Transverse colon (tissue), 4 donors: ENCODE measurements at regions not wholly inside any gene's neighbourhood (a gene's known extent, or its start where the extent isn't known, plus 50 kb on each side); places are given as distances from the start of the nearest gene placed in this dataset.

Source experiments
- DNase-seq: peaks from one replicate; pipeline ENCODE4 v3.0.0-alpha.2; 2019
- H3K27ac ChIP-seq, 4 donors: fragments of 200-600 bp; sonication (generic); 2 replicates each; pipeline ENCODE4 v1.5.1; 2016 to 2018; ENCODE audit warnings: inconsistent platforms in 4 of 4
- H3K27me3 ChIP-seq: fragments of 200-600 bp; sonication (generic); 2 replicates; pipeline ENCODE4 v1.5.1; 2017; ENCODE audit warnings: inconsistent platforms
- H3K36me3 ChIP-seq, 4 donors: fragments of 200-600 bp; sonication (generic); 2 replicates each; pipeline ENCODE4 v1.5.1; 2017 to 2019; ENCODE audit warnings: inconsistent platforms in 4 of 4
- H3K4me1 ChIP-seq, 4 donors: fragments of 200-600 bp; sonication (generic); 2 replicates each; pipeline ENCODE4 v1.5.1; 2017 to 2020; ENCODE audit warnings: inconsistent platforms in 4 of 4
- H3K4me3 ChIP-seq, 4 donors: fragments of 200-600 bp; sonication (generic); 1 replicate in 1 of 4; 2 replicates in 3 of 4; pipeline versions ENCODE4 v1.5.1 to v1.6.1; 2017 to 2019; ENCODE audit warnings: inconsistent platforms in 4 of 4
- H3K9me3 ChIP-seq, 2 donors: fragments of 200-600 bp; sonication (generic); 2 replicates each; pipeline ENCODE4 v1.5.1; 2017 to 2019; ENCODE audit warnings: inconsistent platforms in 2 of 2
- CTCF ChIP-seq, 5 experiments: fragments of 200-600 bp in 3 of 5; fragments of 450-650 bp in 2 of 5; sonication (generic) in 3 of 5; IDR thresholded peaks; 1 replicate in 2 of 5; 2 replicates in 3 of 5; pipeline ENCODE4 v1.5.1; 2016 to 2017; ENCODE audit warnings: antibody characterized with exemption in 5 of 5, inconsistent platforms in 3 of 5, mild to moderate bottlenecking in 2 of 5, moderate library complexity in 1 of 5
- EP300 ChIP-seq: sonication (generic); formaldehyde crosslinking; IDR thresholded peaks from one replicate; pipeline ENCODE4 v1.6.1; 2017; ENCODE audit warnings: antibody characterized with exemption, low read depth
- POLR2A ChIP-seq: fragments of 450-650 bp; IDR thresholded peaks from one replicate; pipeline ENCODE4 v1.6.1; 2016; ENCODE audit warnings: antibody characterized with exemption, mild to moderate bottlenecking, moderate library complexity
- POLR2AphosphoS5 ChIP-seq, 3 donors: sonication (generic); formaldehyde crosslinking; IDR thresholded peaks; one replicate each; pipeline ENCODE4 v1.6.1; 2016; ENCODE audit warnings: antibody characterized with exemption in 3 of 3
- WGBS, 2 donors: methylation state at CpG; one replicate each; pipeline ENCODE4 v1.1.5; 2018; ENCODE audit warnings: low coverage in 1 of 2; 5-methylcytosine and 5-hydroxymethylcytosine counted together
- in situ Hi-C, 4 donors: fragments of 200-750 bp; cut with MboI; loops; one replicate each; pipeline versions ENCODE4 v1.15.0 to v1.15.1; 2017; ENCODE audit warnings: low sequenced_read_pairs in 3 of 4, low pct_ligation_motif_present in 1 of 4, low pct_unique_long_range_greater_than_20kb in 1 of 4
- intact Hi-C: fragments of 100-400 bp; cut with DNase I; formaldehyde crosslinking; loops from one replicate; pipeline ENCODE4 v1.15.1; 2023; ENCODE audit warnings: low total_unique reads

DNA sequence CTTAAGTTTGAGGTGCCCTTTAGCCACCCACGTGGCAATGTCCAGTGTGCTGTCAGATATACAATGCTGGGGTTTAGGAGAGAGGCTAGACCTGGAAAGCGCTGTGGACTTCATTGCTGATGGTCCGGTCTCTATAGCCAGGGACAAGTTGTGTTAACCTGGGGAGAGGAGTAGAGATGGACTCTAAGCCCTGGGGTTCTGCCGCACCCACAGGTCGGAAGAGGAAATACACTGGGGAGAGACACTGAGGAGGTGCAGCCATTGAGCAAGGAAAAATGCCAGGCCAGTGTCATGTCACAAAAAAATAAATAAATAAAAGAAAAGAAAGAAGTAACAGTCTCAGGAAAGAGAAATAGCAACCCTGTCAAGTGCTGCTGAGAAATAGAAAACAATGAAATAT, 106.9 kb upstream of the CBLN2 start:
- in situ Hi-C loops: no loop called here
- H3K36me3 ChIP-seq: no peaks in the 10 kb centered on the region
- no peaks in the 10 kb centered on the region for H3K27me3 ChIP-seq
- H3K4me3 ChIP-seq: no peak overlapping the region
- no peaks in the 10 kb centered on the region for H3K4me1 ChIP-seq
- DNase-seq: no peak
- TF ChIP-seq POLR2A (no peak), CTCF (IDR thresholded peaks at IDR 0.05) (no peak), POLR2AphosphoS5 (IDR thresholded peaks at IDR 0.05) (no peak)
- 48 to 63% methylated on average over 5 of the region's 5 CpGs for WGBS, 2 donors
- intact Hi-C loops: no loop called here
- no peak overlapping the region for H3K27ac ChIP-seq
- no peaks in the 10 kb centered on the region for H3K9me3 ChIP-seq

DNA sequence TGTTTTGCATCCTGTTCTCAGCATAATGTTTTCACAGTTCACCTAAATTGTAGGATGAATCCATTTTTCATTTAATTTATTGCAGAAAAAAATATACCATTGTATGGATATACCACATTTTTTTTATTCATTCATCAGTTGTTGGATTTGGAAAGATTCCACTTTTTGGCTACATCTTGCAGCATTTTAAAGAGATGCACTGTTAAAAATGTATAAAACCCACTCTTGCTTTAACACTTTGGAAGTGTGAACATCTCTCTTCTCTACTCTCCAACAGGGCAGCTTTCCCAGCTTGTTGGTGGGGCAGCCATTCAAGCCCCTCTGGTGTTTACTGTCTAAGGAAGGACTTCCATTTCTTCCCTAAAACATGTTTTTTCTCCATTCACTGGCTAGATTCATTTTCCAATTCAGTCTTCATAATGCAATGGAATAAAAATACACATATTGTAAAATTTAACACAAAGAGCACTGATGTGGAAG, 104.4 kb upstream of the CBLN2 start:
- no peak overlapping the region for H3K4me3 ChIP-seq
- DNase-seq: no peak
- no peak overlapping the region for H3K27ac ChIP-seq
- no peaks in the 10 kb centered on the region for H3K36me3 ChIP-seq
- no peaks in the 10 kb centered on the region for H3K27me3 ChIP-seq
- no peaks in the 10 kb centered on the region for H3K9me3 ChIP-seq
- intact Hi-C loops (no loop called here), in situ Hi-C loops (no loop called here)
- TF ChIP-seq POLR2A: no peak
- no peak for TF ChIP-seq POLR2AphosphoS5 (IDR thresholded peaks at IDR 0.05)
- TF ChIP-seq CTCF (IDR thresholded peaks at IDR 0.05): no peak
- TF ChIP-seq EP300: no peak
- no peaks in the 10 kb centered on the region for H3K4me1 ChIP-seq

GRCh38 chr18:72648079-72648478, 103.9 kb upstream of the CBLN2 start:
- 65 to 68% methylated on average over 3 of the region's 3 CpGs for WGBS, 2 donors
- TF ChIP-seq EP300: no peak
- no peak for TF ChIP-seq CTCF (IDR thresholded peaks at IDR 0.05)
- no peak for TF ChIP-seq POLR2A
- H3K27me3 ChIP-seq: no peaks in the 10 kb centered on the region

GRCh38 chr18:72640557-72640956, 96.4 kb upstream of the CBLN2 start:
- Histone ChIP-seq H3K4me1 (no peaks in the 10 kb centered on the region), H3K27me3 (no peaks in the 10 kb centered on the region), H3K36me3 (no peaks in the 10 kb centered on the region), H3K9me3 (no peaks in the 10 kb centered on the region), H3K27ac (no peak overlapping the region), H3K4me3 (no peak overlapping the region)
- intact Hi-C loops: no loop called here
- WGBS, 2 donors: 18 to 40% methylated on average over 2 of the region's 2 CpGs
- no peak for TF ChIP-seq POLR2A
- no peak for TF ChIP-seq CTCF (IDR thresholded peaks at IDR 0.05)
- TF ChIP-seq POLR2AphosphoS5 (IDR thresholded peaks at IDR 0.05): no peak
- no peak for TF ChIP-seq EP300
- in situ Hi-C loops: no loop called here
- DNase-seq: no peak

More at GRCh38 chr18:72648079-72648478, 103.9 kb upstream of the CBLN2 start:
- no peaks in the 10 kb centered on the region for H3K4me1 ChIP-seq
- H3K4me3 ChIP-seq: no peak overlapping the region
- H3K9me3 ChIP-seq: no peaks in the 10 kb centered on the region
- no peak for DNase-seq
- in situ Hi-C loops (no loop called here), intact Hi-C loops (no loop called here)
- no peaks in the 10 kb centered on the region for H3K36me3 ChIP-seq
- H3K27ac ChIP-seq: no peak overlapping the region
